GF-D8 (cell line): ENCODE measurements at regions not wholly inside any gene's neighbourhood (a gene's known extent, or its start where the extent isn't known, plus 50 kb on each side); places are given as distances from the start of the nearest gene placed in this dataset.
"Not testable (repeated sequence)": the region's sequence is repeated elsewhere in the genome, so short reads cannot be mapped to it uniquely, and the experiment has no call there.

Source experiments
- DNase-seq: peaks from one replicate; lab custom pipeline; 2025; lab: John Stamatoyannopoulos, UW

- DNase-seq = no peak
These were observed 81.5 kb upstream of the LYPLAL1 start for GRCh38 chr1:219092206-219092605.

GRCh38 chr1:219099307-219099706, 74.4 kb upstream of the LYPLAL1 start:
- no peak for DNase-seq

- DNase-seq = no peak
These were observed 73.6 kb upstream of the LYPLAL1 start for GRCh38 chr1:219100059-219100458.

- DNase-seq = not testable (repeated sequence)
These were observed 71.2 kb upstream of the LYPLAL1 start for GRCh38 chr1:219102466-219102865.

GRCh38 chr1:219105893-219106292, 67.8 kb upstream of the LYPLAL1 start:
- no peak for DNase-seq

GRCh38 chr1:219109424-219110018, 64.2 kb upstream of the LYPLAL1 start:
- DNase-seq = no peak

GRCh38 chr1:219113261-219113660, 60.4 kb upstream of the LYPLAL1 start:
- DNase-seq = no peak

- DNase-seq = no peak
These were observed 59.7 kb upstream of the LYPLAL1 start for GRCh38 chr1:219114014-219114413.

- DNase-seq = peak; percentile 72
These were observed 53.8 kb upstream of the LYPLAL1 start for GRCh38 chr1:219119839-219120238.

- DNase-seq = peak; percentile 77
These were observed 52.8 kb upstream of the LYPLAL1 start for GRCh38 chr1:219120624-219121544.

- DNase-seq = no peak
These were observed 52.0 kb upstream of the LYPLAL1 start for GRCh38 chr1:219121679-219122078.

GRCh38 chr1:219123036-219123435, 50.6 kb upstream of the LYPLAL1 start:
- no peak for DNase-seq
